ENCODE measurements at regions not wholly inside any gene's neighbourhood (a gene's known extent, or its start where the extent isn't known, plus 50 kb on each side); places are given as distances from the start of the nearest gene placed in this dataset.

GRCh38 chr2:138942466-138942865 lies 162.3 kb upstream of the NXPH2 start:
- POLR2A ChIA-PET, result no interaction called here
- H3K36me3 ChIP-seq (ENCODE audit: control insufficient read depth in 2 of 2, insufficient read depth in 1 of 2, low read length in 2 of 2), result no peaks in the 10 kb centered on the region
- TF ChIP-seq ZBTB49 (tag by site-specific recombination; IDR thresholded peaks at IDR 0.05; ENCODE audit: low read depth) (no peak), ZNF549 (tag by site-specific recombination; IDR thresholded peaks at IDR 0.05) (no peak), SP7 (tag by site-specific recombination; IDR thresholded peaks at IDR 0.05) (no peak)
- H3K4me1 ChIP-seq (ENCODE audit: control insufficient read depth, insufficient read depth, low read length), result no peaks in the 10 kb centered on the region
- no peaks in the 10 kb centered on the region for H3K9me3 ChIP-seq (ENCODE audit: control insufficient read depth, insufficient read depth, low read depth, low read length)
- H3K27ac ChIP-seq (ENCODE audit: extremely low read depth, low read depth, low read length), result no peak overlapping the region
- H3K4me3 ChIP-seq (ENCODE audit: low read depth, low read length), result no peak overlapping the region
- CTCF ChIA-PET, result interaction anchor here (0.6 kb wide), 1 partner anchor 1800 kb away, joined by 3 read pairs; no protein-coding TSS in a partner anchor

GRCh38 chr2:138931284-138932256 lies 151.4 kb upstream of the NXPH2 start:
- H3K4me3 ChIP-seq (ENCODE audit: low read depth, low read length), result no peak overlapping the region
- ChIA-PET POLR2A (no interaction called here), CTCF (interaction anchor here (0.6 kb wide), 1 partner anchor 1144 kb away, joined by 5 read pairs; no protein-coding TSS in a partner anchor)
- H3K4me1 ChIP-seq (ENCODE audit: control insufficient read depth, insufficient read depth, low read length), result no peaks in the 10 kb centered on the region
- TF ChIP-seq ZNF670 (tag by site-specific recombination; IDR thresholded peaks at IDR 0.05; ENCODE audit: low read depth), result no peak
- no peak for TF ChIP-seq SCRT1 (tag by site-specific recombination; IDR thresholded peaks at IDR 0.05; ENCODE audit: borderline replicate concordance)
- no peak for TF ChIP-seq YY1 (tag by site-specific recombination; IDR thresholded peaks at IDR 0.05)
- TF ChIP-seq HOXC10 (CRISPR knock-in tag; IDR thresholded peaks at IDR 0.05), result no peak
- no peak for TF ChIP-seq ZFP41 (tag by site-specific recombination; IDR thresholded peaks at IDR 0.05; ENCODE audit: borderline replicate concordance)
- no peak for TF ChIP-seq SALL2 (tag by site-specific recombination; IDR thresholded peaks at IDR 0.05; ENCODE audit: borderline replicate concordance)
- no peaks in the 10 kb centered on the region for H3K9me3 ChIP-seq (ENCODE audit: control insufficient read depth, insufficient read depth, low read depth, low read length)
- no peaks in the 10 kb centered on the region for H3K36me3 ChIP-seq (ENCODE audit: control insufficient read depth in 2 of 2, insufficient read depth in 1 of 2, low read length in 2 of 2)
- no peak overlapping the region for H3K27ac ChIP-seq (ENCODE audit: extremely low read depth, low read depth, low read length)

GRCh38 chr2:138930571-138930970 lies 150.4 kb upstream of the NXPH2 start:
- Histone ChIP-seq H3K36me3 (ENCODE audit: control insufficient read depth in 2 of 2, insufficient read depth in 1 of 2, low read length in 2 of 2) (no peaks in the 10 kb centered on the region), H3K4me3 (ENCODE audit: low read depth, low read length) (no peak overlapping the region), H3K27ac (ENCODE audit: extremely low read depth, low read depth, low read length) (no peak overlapping the region), H3K4me1 (ENCODE audit: control insufficient read depth, insufficient read depth, low read length) (no peaks in the 10 kb centered on the region), H3K9me3 (ENCODE audit: control insufficient read depth, insufficient read depth, low read depth, low read length) (no peaks in the 10 kb centered on the region)
- CTCF ChIA-PET, result no interaction called here
- no peak for TF ChIP-seq ZNF555 (tag by site-specific recombination; conservative IDR thresholded peaks at IDR 0.05)
- POLR2A ChIA-PET, result no interaction called here

GRCh38 chr2:138928374-138929021 lies 148.3 kb upstream of the NXPH2 start:
- CTCF ChIA-PET, result interaction anchor here (0.6 to 1.8 kb wide), 3 partner anchors 39 to 689 kb away, joined by 3 to 8 read pairs (median 3); no protein-coding TSS in a partner anchor
- no peaks in the 10 kb centered on the region for H3K4me1 ChIP-seq (ENCODE audit: control insufficient read depth, insufficient read depth, low read length)
- no peak overlapping the region for H3K4me3 ChIP-seq (ENCODE audit: low read depth, low read length)
- no peaks in the 10 kb centered on the region for H3K36me3 ChIP-seq (ENCODE audit: control insufficient read depth in 2 of 2, insufficient read depth in 1 of 2, low read length in 2 of 2)
- POLR2A ChIA-PET, result no interaction called here
- no peak for TF ChIP-seq ZNF600 (tag by site-specific recombination; IDR thresholded peaks at IDR 0.05)
- TF ChIP-seq ZNF18 (tag by site-specific recombination; IDR thresholded peaks at IDR 0.05), result no peak
- no peak for TF ChIP-seq ZSCAN18 (tag by site-specific recombination; IDR thresholded peaks at IDR 0.05)
- TF ChIP-seq GLIS2 (tag by site-specific recombination; IDR thresholded peaks at IDR 0.05), result no peak
- no peak for TF ChIP-seq ZNF623 (tag by site-specific recombination; IDR thresholded peaks at IDR 0.05)
- H3K9me3 ChIP-seq (ENCODE audit: control insufficient read depth, insufficient read depth, low read depth, low read length), result no peaks in the 10 kb centered on the region
- no peak overlapping the region for H3K27ac ChIP-seq (ENCODE audit: extremely low read depth, low read depth, low read length)
